ENCODE measurements at regions not wholly inside any gene's neighbourhood (a gene's known extent, or its start where the extent isn't known, plus 50 kb on each side); places are given as distances from the start of the nearest gene placed in this dataset.

DNA sequence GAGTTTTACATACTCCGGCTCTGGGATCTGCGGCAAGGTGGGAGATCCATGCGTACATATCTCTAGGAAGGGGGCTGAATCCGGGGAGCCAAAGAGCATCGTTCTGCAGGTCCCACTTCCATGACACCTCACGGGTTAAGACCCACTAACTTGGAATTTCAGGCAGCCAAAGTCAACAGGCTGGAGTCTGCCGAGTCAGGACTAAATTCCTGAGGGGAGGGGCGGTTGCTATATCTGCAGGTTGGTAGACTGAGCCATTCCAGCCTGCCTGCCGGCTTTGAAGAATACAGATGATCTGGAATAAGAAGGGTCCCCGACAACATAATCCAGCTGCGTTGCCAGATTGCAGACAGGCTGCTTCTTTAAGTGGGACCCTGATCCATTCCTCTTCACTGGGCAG is 65.4 kb upstream of the PEX5L start:
- H3K27me3 ChIP-seq (ENCODE audit: insufficient read depth) = no peaks in the 10 kb centered on the region

More for the DNA sequence above, 65.4 kb upstream of the PEX5L start:
- Mint-ChIP-seq H3K4me1 (peaks cover 11% of the 10 kb centered on the region), H3K4me3 (no peak overlapping the region), H3K9me3 (no peaks in the 10 kb centered on the region), H3K27ac (peak overlapping the region; percentile 71; the same call in 1 of the 2 replicates), H3K36me3 (ENCODE audit: low read depth) (no peaks in the 10 kb centered on the region), H3K27me3 (ENCODE audit: insufficient read depth, low read depth, poor library complexity) (no peaks in the 10 kb centered on the region)
- Histone ChIP-seq H2AFZ (peak overlapping the region; percentile 44), H3K4me3 (no peak overlapping the region), H3K79me2 (replicated peaks; ENCODE audit: insufficient read depth) (no peaks in the 10 kb centered on the region), H3F3A (replicated peaks; ENCODE audit: low read depth) (no peaks in the 10 kb centered on the region), H3K4me2 (no peak overlapping the region), H3K4me1 (ENCODE audit: insufficient read depth) (no peaks in the 10 kb centered on the region), H3K9me2 (ENCODE audit: insufficient read depth) (peaks cover 5% of the 10 kb centered on the region; the same call in 1 of the 2 replicates), H3K36me3 (ENCODE audit: insufficient read depth) (no peaks in the 10 kb centered on the region), H3K27ac (ENCODE audit: low read depth) (no peak overlapping the region), H4K20me1 (replicated peaks; ENCODE audit: insufficient read depth) (no peaks in the 10 kb centered on the region)
- ATAC-seq (peak; percentile 97), DNase-seq (ENCODE audit: low spot score) (peak; percentile 84)
- TF ChIP-seq, protein P1, sequence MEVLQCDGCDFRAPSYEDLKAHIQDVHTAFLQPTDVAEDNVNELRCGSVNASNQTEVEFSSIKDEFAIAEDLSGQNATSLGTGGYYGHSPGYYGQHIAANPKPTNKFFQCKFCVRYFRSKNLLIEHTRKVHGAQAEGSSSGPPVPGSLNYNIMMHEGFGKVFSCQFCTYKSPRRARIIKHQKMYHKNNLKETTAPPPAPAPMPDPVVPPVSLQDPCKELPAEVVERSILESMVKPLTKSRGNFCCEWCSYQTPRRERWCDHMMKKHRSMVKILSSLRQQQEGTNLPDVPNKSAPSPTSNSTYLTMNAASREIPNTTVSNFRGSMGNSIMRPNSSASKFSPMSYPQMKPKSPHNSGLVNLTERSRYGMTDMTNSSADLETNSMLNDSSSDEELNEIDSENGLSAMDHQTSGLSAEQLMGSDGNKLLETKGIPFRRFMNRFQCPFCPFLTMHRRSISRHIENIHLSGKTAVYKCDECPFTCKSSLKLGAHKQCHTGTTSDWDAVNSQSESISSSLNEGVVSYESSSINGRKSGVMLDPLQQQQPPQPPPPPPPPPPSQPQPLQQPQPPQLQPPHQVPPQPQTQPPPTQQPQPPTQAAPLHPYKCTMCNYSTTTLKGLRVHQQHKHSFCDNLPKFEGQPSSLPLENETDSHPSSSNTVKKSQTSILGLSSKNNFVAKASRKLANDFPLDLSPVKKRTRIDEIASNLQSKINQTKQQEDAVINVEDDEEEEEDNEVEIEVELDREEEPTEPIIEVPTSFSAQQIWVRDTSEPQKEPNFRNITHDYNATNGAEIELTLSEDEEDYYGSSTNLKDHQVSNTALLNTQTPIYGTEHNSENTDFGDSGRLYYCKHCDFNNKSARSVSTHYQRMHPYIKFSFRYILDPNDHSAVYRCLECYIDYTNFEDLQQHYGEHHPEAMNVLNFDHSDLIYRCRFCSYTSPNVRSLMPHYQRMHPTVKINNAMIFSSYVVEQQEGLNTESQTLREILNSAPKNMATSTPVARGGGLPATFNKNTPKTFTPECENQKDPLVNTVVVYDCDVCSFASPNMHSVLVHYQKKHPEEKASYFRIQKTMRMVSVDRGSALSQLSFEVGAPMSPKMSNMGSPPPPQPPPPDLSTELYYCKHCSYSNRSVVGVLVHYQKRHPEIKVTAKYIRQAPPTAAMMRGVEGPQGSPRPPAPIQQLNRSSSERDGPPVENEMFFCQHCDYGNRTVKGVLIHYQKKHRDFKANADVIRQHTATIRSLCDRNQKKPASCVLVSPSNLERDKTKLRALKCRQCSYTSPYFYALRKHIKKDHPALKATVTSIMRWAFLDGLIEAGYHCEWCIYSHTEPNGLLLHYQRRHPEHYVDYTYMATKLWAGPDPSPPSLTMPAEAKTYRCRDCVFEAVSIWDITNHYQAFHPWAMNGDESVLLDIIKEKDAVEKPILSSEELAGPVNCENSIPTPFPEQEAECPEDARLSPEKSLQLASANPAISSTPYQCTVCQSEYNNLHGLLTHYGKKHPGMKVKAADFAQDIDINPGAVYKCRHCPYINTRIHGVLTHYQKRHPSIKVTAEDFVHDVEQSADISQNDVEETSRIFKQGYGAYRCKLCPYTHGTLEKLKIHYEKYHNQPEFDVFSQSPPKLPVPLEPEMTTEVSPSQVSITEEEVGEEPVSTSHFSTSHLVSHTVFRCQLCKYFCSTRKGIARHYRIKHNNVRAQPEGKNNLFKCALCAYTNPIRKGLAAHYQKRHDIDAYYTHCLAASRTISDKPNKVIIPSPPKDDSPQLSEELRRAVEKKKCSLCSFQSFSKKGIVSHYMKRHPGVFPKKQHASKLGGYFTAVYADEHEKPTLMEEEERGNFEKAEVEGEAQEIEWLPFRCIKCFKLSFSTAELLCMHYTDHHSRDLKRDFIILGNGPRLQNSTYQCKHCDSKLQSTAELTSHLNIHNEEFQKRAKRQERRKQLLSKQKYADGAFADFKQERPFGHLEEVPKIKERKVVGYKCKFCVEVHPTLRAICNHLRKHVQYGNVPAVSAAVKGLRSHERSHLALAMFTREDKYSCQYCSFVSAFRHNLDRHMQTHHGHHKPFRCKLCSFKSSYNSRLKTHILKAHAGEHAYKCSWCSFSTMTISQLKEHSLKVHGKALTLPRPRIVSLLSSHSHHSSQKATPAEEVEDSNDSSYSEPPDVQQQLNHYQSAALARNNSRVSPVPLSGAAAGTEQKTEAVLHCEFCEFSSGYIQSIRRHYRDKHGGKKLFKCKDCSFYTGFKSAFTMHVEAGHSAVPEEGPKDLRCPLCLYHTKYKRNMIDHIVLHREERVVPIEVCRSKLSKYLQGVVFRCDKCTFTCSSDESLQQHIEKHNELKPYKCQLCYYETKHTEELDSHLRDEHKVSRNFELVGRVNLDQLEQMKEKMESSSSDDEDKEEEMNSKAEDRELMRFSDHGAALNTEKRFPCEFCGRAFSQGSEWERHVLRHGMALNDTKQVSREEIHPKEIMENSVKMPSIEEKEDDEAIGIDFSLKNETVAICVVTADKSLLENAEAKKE (CRISPR knock-in tag; IDR thresholded peaks at IDR 0.05) = no peak
- no peak for TF ChIP-seq EZH2phosphoT487 (IDR thresholded peaks at IDR 0.05; ENCODE audit: unreplicated experiment)

Data from GM23338 (cell line).